Astrocyte (in vitro differentiated cells and primary cell): ENCODE measurements at regions not wholly inside any gene's neighbourhood (a gene's known extent, or its start where the extent isn't known, plus 50 kb on each side); places are given as distances from the start of the nearest gene placed in this dataset.

ENCODE experiments used
- DNase-seq: peaks from one replicate; pipeline ENCODE4 v3.0.0-alpha.2; 2010; ENCODE audit warnings: low read depth
- FAIRE-seq: peaks from 2 replicates; lab custom pipeline; 2011; peaks lifted over from hg19 to GRCh38; lab: Jason Lieb, UNC
- H2AFZ ChIP-seq: 2 replicates; pipeline ENCODE4 v1.6.0; 2012; ENCODE audit warnings: low read depth, low read length, inconsistent platforms
- H3K27ac ChIP-seq: 2 replicates; pipeline ENCODE4 v1.5.1; 2011; ENCODE audit warnings: low read depth, low read length, inconsistent platforms
- H3K27me3 ChIP-seq: 2 replicates; pipeline ENCODE4 v1.6.0; 2011; ENCODE audit warnings: low read length, inconsistent platforms; ENCODE audit not compliant: insufficient read depth
- H3K36me3 ChIP-seq: 2 replicates; pipeline ENCODE4 v1.5.1; 2011; ENCODE audit warnings: low read length, inconsistent platforms; ENCODE audit not compliant: insufficient read depth
- H3K4me1 ChIP-seq: 2 replicates; pipeline ENCODE4 v1.5.1; 2011; ENCODE audit warnings: low read length, inconsistent platforms; ENCODE audit not compliant: insufficient read depth
- H3K4me2 ChIP-seq: 2 replicates; pipeline ENCODE4 v1.6.0; 2012; ENCODE audit warnings: low read length, inconsistent platforms
- H3K4me3 ChIP-seq: 2 replicates; pipeline ENCODE4 v1.5.1; 2011; ENCODE audit warnings: low read depth, mild to moderate bottlenecking, low read length, inconsistent platforms; ENCODE audit not compliant: insufficient read depth
- H3K79me2 ChIP-seq: 2 replicates; pipeline ENCODE4 v1.6.0; 2012; ENCODE audit warnings: mild to moderate bottlenecking, low read length, inconsistent platforms; ENCODE audit not compliant: insufficient read depth
- H3K9ac ChIP-seq: 2 replicates; pipeline ENCODE4 v1.6.0; 2012; ENCODE audit warnings: mild to moderate bottlenecking, low read length, inconsistent platforms
- H3K9me3 ChIP-seq: 2 replicates; pipeline ENCODE4 v1.5.1; 2012; ENCODE audit warnings: low read depth, mild to moderate bottlenecking, low read length, inconsistent platforms; ENCODE audit not compliant: insufficient read depth
- H4K20me1 ChIP-seq: 2 replicates; pipeline ENCODE4 v1.6.0; 2012; ENCODE audit warnings: low read length, inconsistent platforms; ENCODE audit not compliant: insufficient read depth
- H3K27ac Mint-ChIP-seq: one replicate; pipeline ENCODE4 v1.8.0; 2021; ENCODE audit warnings: mild to moderate bottlenecking, mixed read lengths; ENCODE audit not compliant: unreplicated experiment
- H3K27me3 Mint-ChIP-seq: one replicate; pipeline ENCODE4 v1.8.0; 2021; ENCODE audit warnings: low read depth, mixed read lengths; ENCODE audit not compliant: unreplicated experiment
- H3K36me3 Mint-ChIP-seq: one replicate; pipeline ENCODE4 v1.8.0; 2021; ENCODE audit warnings: low read depth, mixed read lengths; ENCODE audit not compliant: unreplicated experiment
- H3K4me1 Mint-ChIP-seq: one replicate; pipeline ENCODE4 v1.8.0; 2021; ENCODE audit warnings: low read depth, mixed read lengths; ENCODE audit not compliant: unreplicated experiment
- H3K4me3 Mint-ChIP-seq: one replicate; pipeline ENCODE4 v1.8.0; 2021; ENCODE audit warnings: mild to moderate bottlenecking, moderate library complexity, mixed read lengths; ENCODE audit not compliant: unreplicated experiment
- H3K9me3 Mint-ChIP-seq: one replicate; pipeline ENCODE4 v1.8.0; 2021; ENCODE audit warnings: mild to moderate bottlenecking, mixed read lengths; ENCODE audit not compliant: unreplicated experiment
- CTCF ChIP-seq: IDR thresholded peaks from 2 replicates; pipeline ENCODE4 v1.5.1; 2011; ENCODE audit warnings: low read depth, mild to moderate bottlenecking, inconsistent platforms, low read length, moderate library complexity; ENCODE audit not compliant: insufficient read depth
- EZH2 ChIP-seq: IDR thresholded peaks from 2 replicates; pipeline ENCODE4 v1.6.1; 2012; ENCODE audit warnings: mild to moderate bottlenecking, low read length, inconsistent platforms; ENCODE audit not compliant: insufficient read depth

DNA sequence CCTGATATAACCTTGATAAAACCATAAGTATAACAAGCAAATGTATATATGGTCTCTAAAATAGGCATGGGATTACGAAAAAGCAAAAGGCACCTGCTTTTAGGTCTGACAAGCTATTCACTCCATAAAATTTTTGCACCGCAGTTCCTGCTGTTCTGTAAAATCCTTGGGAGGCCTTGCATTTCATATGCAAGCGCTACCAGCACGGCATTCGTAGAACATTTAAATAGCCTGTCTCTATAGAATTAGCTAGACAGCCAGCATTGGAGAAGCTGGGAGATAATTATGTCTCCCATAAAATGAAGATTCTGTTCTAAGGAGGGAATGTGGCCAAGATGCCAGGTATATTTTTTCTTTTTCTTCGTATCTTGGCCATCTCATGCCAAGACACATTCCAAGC lies 64.5 kb upstream of the ATXN1 start:
- no peak overlapping the region for H3K4me3 Mint-ChIP-seq
- H3K79me2 ChIP-seq = no peaks in the 10 kb centered on the region
- H2AFZ ChIP-seq = no peak overlapping the region
- H3K36me3 Mint-ChIP-seq = no peaks in the 10 kb centered on the region
- H3K27me3 Mint-ChIP-seq = peaks cover 12% of the 10 kb centered on the region
- TF ChIP-seq CTCF (no peak), EZH2 (no peak)
- no peak overlapping the region for H3K27ac ChIP-seq
- FAIRE-seq = no peak
- H3K9ac ChIP-seq = no peak overlapping the region
- no peaks in the 10 kb centered on the region for H4K20me1 ChIP-seq
- H3K4me3 ChIP-seq = no peak overlapping the region
- no peak overlapping the region for H3K4me2 ChIP-seq
- H3K4me1 Mint-ChIP-seq = no peaks in the 10 kb centered on the region
- H3K4me1 ChIP-seq = no peaks in the 10 kb centered on the region
- H3K36me3 ChIP-seq = no peaks in the 10 kb centered on the region
- H3K27me3 ChIP-seq = no peaks in the 10 kb centered on the region
- H3K9me3 ChIP-seq = no peaks in the 10 kb centered on the region
- no peak overlapping the region for H3K27ac Mint-ChIP-seq
- no peak for DNase-seq
- H3K9me3 Mint-ChIP-seq = no peaks in the 10 kb centered on the region

DNA sequence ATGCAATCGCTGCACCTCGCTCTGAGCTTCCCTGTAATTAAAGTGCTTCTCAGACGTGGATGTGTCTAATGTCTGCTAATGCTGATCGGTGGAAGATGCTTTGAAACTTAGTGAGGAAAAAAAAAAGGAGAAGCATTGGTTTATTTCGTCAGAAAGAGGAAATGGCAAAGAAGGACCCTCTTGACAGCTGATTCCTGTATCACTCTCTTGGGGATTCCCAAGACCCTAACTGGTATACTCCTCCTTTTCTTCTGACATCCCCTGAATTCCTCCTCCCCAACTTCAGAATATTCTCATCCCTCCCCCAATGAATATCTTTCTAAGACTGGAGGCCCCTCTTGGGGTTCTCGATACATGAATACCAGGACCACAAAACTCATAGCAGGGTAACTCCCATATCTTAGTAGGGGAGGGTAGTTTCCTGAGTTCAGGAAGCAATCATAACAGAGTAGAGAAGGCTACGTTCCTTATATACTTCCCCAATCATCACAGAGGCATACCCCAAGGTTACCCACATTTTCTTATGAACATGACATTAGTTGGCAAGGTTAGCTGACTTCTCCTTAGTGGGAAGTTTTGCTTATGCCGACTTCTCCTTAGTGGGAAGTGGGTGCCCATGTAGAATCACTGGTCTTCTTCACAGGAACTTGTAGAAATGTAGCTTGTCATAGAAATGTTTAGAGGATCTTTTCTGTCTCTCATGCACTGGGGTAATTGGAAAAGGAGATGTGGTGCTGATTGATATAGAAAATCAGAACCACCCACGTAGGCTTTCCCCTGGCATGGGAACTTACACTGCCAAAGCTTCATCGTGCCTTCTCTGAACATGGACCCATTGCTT lies 63.8 kb upstream of the ATXN1 start:
- Mint-ChIP-seq H3K4me1 (no peaks in the 10 kb centered on the region), H3K27ac (no peak overlapping the region), H3K27me3 (peaks cover 12% of the 10 kb centered on the region), H3K9me3 (no peaks in the 10 kb centered on the region), H3K36me3 (no peaks in the 10 kb centered on the region), H3K4me3 (no peak overlapping the region)
- Histone ChIP-seq H4K20me1 (no peaks in the 10 kb centered on the region), H3K79me2 (no peaks in the 10 kb centered on the region), H3K4me1 (no peaks in the 10 kb centered on the region), H3K4me3 (no peak overlapping the region), H3K4me2 (no peak overlapping the region), H3K27me3 (no peaks in the 10 kb centered on the region), H3K9ac (no peak overlapping the region), H3K36me3 (no peaks in the 10 kb centered on the region), H3K27ac (no peak overlapping the region), H2AFZ (no peak overlapping the region), H3K9me3 (no peaks in the 10 kb centered on the region)
- FAIRE-seq (no peak), DNase-seq (no peak)
- TF ChIP-seq CTCF (no peak), EZH2 (no peak)

GRCh38 chr6:16823718-16824352 lies 62.6 kb upstream of the ATXN1 start:
- no peak overlapping the region for H3K27ac Mint-ChIP-seq
- TF ChIP-seq CTCF (no peak), EZH2 (no peak)
- H3K4me1 Mint-ChIP-seq = no peaks in the 10 kb centered on the region
- FAIRE-seq (no peak), DNase-seq (no peak)
- H3K27me3 Mint-ChIP-seq = peaks cover 12% of the 10 kb centered on the region
- Histone ChIP-seq H3K9me3 (no peaks in the 10 kb centered on the region), H3K27ac (no peak overlapping the region), H3K9ac (no peak overlapping the region), H3K79me2 (no peaks in the 10 kb centered on the region), H4K20me1 (no peaks in the 10 kb centered on the region), H3K27me3 (no peaks in the 10 kb centered on the region), H3K4me1 (no peaks in the 10 kb centered on the region), H3K36me3 (no peaks in the 10 kb centered on the region), H3K4me3 (no peak overlapping the region), H3K4me2 (no peak overlapping the region), H2AFZ (no peak overlapping the region)
- no peaks in the 10 kb centered on the region for H3K9me3 Mint-ChIP-seq
- H3K4me3 Mint-ChIP-seq = no peak overlapping the region
- no peaks in the 10 kb centered on the region for H3K36me3 Mint-ChIP-seq
